ENCODE measurements at regions not wholly inside any gene's neighbourhood (a gene's known extent, or its start where the extent isn't known, plus 50 kb on each side); places are given as distances from the start of the nearest gene placed in this dataset.

DNA sequence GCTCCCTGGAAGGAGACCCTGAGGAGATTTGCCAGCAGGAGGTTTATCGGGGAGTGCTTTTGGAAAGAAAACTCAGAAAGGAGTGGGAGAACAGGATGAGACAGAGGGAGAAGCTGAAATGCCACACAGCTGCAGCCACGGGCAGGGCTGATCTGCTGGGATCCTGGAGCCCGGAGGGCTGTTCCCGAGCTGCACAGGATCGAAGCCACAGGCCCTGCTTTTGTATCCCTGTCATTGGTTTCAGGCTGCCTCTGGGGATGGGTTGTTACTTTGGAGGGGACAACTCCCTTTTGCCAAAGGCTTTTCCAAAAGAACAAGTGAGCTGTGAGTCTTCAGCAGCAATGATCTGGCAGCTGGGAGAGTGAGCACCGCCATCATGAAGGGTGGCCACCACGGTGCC, 152.5 kb upstream of the PTCH1 start:
- TF ChIP-seq, protein P1, sequence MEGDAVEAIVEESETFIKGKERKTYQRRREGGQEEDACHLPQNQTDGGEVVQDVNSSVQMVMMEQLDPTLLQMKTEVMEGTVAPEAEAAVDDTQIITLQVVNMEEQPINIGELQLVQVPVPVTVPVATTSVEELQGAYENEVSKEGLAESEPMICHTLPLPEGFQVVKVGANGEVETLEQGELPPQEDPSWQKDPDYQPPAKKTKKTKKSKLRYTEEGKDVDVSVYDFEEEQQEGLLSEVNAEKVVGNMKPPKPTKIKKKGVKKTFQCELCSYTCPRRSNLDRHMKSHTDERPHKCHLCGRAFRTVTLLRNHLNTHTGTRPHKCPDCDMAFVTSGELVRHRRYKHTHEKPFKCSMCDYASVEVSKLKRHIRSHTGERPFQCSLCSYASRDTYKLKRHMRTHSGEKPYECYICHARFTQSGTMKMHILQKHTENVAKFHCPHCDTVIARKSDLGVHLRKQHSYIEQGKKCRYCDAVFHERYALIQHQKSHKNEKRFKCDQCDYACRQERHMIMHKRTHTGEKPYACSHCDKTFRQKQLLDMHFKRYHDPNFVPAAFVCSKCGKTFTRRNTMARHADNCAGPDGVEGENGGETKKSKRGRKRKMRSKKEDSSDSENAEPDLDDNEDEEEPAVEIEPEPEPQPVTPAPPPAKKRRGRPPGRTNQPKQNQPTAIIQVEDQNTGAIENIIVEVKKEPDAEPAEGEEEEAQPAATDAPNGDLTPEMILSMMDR (conservative IDR thresholded peaks at IDR 0.05; ENCODE audit: low read depth, low read length): no peak
- no peak for TF ChIP-seq EZH2 (IDR thresholded peaks at IDR 0.05; ENCODE audit: borderline replicate concordance, low read depth, low read length, poor library complexity, severe bottlenecking)

All from A673 (cell line).